ENCODE measurements at regions not wholly inside any gene's neighbourhood (a gene's known extent, or its start where the extent isn't known, plus 50 kb on each side); places are given as distances from the start of the nearest gene placed in this dataset.

DNA sequence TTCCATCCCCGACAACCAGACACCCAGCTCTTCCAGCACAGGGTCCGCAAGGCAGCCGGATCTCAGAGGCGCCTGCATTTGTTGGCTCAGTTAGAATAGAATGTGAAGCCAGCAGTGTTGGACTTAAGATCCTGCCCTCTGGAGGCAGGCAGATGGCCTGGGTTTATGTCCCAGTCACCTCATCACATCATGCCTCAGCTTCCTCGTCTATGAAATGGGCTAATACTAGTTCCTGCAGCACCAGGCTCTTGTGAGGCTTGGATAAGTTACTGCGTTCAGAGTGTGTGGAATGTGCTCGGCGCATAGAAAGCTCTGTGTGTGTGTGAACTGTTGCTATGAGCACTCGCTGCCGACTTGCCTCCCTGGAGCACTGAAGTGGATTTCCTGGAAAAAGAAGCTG is 202.5 kb upstream of the GPR26 start:
- TF ChIP-seq, protein P1, sequence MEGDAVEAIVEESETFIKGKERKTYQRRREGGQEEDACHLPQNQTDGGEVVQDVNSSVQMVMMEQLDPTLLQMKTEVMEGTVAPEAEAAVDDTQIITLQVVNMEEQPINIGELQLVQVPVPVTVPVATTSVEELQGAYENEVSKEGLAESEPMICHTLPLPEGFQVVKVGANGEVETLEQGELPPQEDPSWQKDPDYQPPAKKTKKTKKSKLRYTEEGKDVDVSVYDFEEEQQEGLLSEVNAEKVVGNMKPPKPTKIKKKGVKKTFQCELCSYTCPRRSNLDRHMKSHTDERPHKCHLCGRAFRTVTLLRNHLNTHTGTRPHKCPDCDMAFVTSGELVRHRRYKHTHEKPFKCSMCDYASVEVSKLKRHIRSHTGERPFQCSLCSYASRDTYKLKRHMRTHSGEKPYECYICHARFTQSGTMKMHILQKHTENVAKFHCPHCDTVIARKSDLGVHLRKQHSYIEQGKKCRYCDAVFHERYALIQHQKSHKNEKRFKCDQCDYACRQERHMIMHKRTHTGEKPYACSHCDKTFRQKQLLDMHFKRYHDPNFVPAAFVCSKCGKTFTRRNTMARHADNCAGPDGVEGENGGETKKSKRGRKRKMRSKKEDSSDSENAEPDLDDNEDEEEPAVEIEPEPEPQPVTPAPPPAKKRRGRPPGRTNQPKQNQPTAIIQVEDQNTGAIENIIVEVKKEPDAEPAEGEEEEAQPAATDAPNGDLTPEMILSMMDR (IDR thresholded peaks at IDR 0.05): no peak
- no peak for TF ChIP-seq EZH2 (IDR thresholded peaks at IDR 0.05)

All from neural progenitor cell (in vitro differentiated cells).